NCI-H82 (cell line): ENCODE measurements at regions not wholly inside any gene's neighbourhood (a gene's known extent, or its start where the extent isn't known, plus 50 kb on each side); places are given as distances from the start of the nearest gene placed in this dataset.

Source experiments
- DNase-seq: peaks from one replicate; lab custom pipeline; 2025; lab: John Stamatoyannopoulos, UW

DNA sequence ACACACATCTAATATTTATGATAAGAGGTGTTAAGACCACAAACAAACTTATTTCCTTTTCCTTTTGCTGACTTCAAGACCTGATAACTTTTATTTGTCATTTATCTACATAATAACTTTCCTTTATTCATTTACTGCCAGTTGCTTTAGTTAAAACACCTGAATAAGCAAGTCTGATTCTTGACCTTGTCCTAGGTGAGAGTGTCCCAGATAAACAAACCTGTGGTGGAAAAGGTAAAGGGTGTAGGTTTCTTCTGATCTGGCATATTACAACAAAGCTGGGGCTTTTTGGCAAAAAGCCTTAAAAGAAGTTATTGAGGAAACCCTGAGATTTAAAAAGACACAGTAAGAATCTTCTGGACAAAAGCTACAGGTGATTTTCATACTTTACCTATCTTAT lies 191.5 kb downstream of the ZBBX start:
- no peak for DNase-seq

GRCh38 chr3:167187221-167187620 lies 192.9 kb downstream of the ZBBX start:
- DNase-seq = peak; percentile 96

DNA sequence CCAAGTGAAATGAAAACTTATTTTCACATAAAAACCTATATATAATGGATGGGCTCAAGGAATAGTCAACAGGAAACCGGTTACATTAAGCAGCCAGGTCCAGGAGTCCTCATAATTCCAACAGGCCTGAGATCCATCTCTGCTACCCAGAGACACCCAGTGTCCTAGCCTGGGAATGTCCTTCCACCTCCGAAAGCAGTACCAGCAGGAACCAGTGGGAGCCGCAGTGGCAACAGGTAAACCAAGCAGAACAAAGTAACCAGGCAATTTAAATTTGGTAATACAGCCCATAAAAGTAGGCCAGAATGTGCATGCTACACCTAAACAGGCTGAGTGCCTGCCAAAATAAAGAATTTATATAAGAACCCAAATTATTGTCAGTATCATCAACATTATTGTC lies 195.6 kb downstream of the ZBBX start:
- DNase-seq = no peak

DNA sequence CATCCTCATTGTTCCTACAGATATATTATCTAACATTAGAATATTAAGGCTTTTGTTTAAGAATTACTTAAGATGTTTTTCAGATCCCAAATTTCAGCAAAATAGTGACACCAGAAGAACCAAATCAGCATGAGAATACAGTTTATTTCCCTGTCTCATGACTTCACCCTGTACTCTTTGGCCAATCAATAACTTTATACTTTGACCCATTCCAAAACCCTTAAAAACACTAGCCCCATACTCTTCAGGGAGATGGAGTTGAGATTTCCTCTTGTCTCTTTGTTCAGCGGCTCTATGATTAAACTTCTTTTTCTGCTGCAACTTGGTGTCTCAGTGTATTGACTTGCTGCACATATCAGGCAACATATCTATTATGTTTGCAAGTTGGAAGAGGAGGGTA lies 207.7 kb downstream of the ZBBX start:
- DNase-seq = no peak

GRCh38 chr3:167167491-167167890 lies 212.6 kb downstream of the ZBBX start:
- no peak for DNase-seq

DNA sequence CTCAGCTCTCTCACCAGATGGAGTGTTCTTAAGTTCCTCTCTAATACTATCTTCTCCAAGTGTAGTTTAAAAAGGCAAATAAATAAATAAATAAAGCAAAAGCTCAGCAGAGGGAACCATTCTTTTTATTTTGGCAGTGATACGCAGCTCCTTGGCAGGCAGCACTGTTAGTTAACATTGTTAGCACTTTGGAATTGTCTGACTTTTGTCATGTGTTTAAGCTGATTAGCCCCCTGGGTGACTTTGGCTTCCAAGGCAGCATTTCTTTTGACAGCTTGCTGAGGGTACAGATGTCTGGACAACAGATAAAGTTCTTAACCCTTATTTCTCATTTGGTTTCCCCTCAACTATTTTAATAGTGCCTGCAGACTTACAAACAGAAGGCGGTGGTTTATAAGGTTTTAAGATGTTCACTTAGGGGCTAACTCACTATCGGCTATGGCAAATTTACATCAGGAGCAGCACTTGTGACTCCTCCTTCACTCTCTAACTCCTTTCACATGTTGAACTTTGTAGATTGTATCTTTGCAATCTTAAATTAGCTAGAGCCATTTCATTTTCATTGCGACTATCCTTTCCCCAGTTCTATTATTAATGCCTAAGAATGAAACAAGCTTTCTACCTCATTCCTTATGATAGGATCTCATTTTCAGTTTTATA lies 213.4 kb downstream of the ZBBX start:
- peak; percentile 93 for DNase-seq

- DNase-seq = no peak
Observed at GRCh38 chr3:167166012-167166411, 214.1 kb downstream of the ZBBX start.

- peak; percentile 82 for DNase-seq
Observed at GRCh38 chr3:167163580-167163979, 216.5 kb downstream of the ZBBX start.

DNA sequence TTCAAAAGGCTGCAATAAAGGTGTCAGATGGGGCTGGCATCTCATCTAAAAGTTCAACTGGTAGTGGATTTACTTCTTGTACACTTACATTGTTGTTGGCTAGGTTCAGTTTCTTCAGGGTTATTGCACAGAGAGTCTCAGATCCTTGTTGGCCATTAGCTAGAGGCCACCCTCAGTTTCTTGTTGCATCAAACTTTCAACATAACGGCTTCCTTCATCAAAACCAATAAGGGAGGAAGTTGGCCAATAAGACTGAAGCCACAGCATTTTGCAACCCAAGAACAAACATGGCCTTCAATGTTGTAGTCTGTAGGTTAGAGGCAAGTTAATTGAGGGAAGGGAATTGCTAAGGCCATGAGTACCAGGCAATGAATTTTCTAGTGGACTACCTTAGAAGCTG lies 218.0 kb downstream of the ZBBX start:
- no peak for DNase-seq

DNA sequence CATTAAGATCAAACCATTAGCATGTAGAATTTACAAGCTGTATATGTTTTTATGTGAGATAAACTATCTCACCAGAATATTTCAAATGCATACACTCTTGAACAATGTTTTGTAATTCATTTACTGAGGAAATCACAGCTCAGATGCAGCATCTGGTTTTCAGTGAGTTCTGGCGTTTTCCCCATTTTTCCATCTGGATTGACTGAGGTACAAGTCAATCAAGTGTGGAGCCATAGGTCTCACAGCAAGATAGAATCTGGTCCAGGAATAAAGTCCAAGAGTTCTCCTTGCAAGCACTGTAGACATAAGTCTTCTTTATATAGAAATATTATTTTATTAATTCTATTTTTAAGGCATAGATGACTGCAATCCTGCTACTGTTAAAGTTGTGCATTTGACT lies 219.3 kb downstream of the ZBBX start:
- DNase-seq = no peak

DNA sequence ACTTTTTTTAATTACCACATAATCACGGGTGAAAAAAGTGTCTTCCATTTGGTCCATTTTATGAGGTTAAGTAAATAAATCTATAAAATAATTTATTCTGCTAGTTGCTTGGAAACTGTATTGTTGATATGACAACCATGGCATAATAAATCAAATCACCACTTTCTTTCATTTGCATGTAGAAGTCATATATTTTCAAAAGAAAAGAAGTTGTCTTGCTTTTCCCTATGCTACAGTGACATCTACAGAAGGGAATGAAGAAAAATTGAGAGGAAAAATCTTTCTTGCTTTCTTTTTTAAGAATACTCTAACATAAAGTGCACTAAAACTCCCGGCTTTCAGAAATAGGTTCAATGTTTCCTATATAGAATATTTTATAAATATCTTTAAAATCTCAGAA lies 228.5 kb downstream of the ZBBX start:
- no peak for DNase-seq

DNA sequence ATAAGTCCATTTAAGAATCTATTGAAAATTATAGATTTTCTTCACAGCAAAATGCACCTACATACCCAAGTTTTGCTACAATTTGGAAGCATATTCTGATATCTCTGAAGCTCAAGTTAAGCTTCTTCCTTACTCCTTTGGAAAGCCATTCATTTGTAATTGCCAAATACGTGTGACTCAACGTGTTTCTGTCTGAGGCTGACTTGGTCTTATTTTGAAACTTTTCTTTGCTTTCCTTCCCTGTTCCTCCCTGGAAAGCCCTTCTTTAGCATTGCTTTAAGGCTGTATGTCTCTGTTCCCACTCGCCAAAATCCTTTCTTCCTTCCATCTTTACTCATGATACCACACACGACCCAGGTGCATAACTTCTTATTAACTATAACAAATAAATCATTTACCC lies 232.0 kb downstream of the ZBBX start:
- DNase-seq = no peak

DNA sequence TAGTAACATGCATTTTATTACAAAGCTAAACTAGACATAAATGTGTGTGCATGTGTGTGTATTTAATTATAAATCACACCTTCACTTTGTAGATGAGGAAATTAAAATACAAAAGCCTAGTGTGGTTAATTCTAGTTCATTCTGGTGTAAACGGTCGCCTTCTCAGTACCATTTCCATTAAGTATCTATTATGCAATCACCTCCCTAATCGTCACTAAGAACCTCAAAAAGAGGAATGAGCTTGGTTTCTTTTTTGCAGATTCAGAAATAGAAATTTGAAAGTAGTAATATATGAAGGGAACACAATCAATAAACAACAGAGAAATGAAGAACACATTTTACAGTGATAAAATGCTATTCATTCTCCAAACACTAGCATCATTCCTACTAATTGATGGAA lies 233.2 kb downstream of the ZBBX start:
- DNase-seq = no peak

DNA sequence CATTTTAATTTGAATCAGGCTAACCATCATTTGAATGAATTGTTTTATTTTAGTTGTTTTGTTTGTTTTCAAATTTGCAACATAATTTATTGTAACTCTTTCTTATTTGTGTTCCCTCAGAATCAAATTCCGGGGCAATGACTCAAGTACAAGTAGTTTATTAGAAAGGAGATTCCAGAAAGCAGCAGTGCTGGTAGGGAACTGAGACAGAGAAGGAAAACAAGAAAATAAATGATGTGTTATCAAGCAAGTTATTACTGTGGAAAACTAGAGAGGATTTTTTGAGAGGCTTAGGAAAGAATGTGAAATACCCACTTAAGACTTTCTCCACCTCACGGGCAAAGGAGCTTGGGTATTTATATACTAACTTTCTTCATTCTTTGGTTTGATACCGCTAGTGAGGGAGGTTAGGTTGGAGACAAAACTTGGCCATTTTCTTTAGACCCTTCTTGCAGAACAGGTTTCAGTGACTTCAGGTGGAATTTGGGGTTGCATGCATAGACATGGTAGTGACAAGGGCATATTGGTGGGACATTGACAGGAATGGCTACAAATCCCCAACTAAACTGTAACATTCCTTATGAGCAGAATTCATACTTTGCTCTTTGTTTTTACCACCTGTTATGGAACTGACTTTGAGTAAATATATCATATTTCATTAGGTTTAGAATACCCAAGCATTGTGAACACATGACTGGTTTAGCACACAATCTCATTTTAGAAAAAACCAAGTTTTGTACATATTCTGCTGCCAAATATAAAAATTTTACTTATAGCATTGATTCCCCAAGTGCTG lies 254.3 kb downstream of the ZBBX start:
- DNase-seq = no peak

DNA sequence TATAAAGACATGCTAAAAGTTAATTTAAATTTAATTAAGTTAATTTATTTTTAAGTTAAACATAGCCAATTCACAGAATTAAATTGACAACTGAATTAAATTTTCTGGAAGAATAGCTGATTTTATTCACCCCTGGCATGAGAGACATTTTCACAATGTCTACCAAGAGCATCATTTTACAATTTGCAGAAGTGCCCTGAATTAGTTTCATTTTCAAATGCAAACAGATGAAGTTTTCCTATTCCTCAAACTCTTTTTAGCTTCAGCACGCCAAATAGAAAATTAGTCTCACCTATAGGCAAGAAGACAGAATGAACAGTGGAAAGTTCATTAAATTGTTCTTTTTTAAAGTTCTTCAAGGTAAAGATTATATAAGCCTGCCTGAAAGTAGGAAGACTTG lies 259.3 kb downstream of the ZBBX start:
- DNase-seq = no peak

GRCh38 chr3:167116120-167116922 lies 263.8 kb downstream of the ZBBX start:
- DNase-seq = no peak

- no peak for DNase-seq
Observed at GRCh38 chr3:167115331-167115934, 264.7 kb downstream of the ZBBX start.

GRCh38 chr3:167114619-167115018 lies 265.5 kb downstream of the ZBBX start:
- DNase-seq = no peak

DNA sequence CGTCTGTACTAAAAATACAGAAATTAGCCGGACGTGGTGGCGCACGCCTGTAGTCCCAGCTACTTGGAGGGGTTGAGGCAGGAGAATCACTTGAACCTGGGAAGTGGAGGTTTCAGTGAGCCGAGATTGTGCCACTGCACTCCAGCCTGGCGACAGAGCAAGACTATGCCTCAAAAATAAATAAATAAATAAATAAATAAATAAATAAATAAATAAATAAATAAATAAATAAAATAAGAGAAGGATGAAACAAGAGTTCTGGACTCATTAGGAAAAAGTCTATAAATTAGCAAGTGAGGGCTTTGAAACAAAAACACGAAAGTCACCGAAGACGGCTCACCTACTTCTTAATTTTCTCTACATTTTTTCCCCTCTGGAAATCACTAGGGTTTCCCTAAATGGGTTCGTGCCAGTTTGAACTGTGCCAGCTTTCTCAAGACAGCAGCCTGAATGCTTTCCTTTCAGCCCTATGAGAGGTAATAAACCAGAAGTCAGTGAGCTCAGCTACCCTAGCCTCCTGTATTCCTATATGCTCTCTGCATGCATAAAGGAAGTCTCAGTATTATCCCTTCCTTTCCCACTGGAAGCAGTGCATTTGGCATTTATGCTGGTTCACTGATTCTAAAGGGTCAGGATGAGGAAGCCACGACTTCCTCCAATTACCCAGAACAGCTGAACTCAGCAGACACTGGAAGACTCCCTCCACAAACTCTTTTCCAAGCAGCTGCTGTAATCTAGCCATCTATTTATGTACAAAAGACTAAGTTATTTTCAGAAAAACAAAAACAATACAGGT lies 266.9 kb downstream of the ZBBX start:
- no peak for DNase-seq

- DNase-seq = no peak
Observed at GRCh38 chr3:167110901-167111300, 269.2 kb downstream of the ZBBX start.

DNA sequence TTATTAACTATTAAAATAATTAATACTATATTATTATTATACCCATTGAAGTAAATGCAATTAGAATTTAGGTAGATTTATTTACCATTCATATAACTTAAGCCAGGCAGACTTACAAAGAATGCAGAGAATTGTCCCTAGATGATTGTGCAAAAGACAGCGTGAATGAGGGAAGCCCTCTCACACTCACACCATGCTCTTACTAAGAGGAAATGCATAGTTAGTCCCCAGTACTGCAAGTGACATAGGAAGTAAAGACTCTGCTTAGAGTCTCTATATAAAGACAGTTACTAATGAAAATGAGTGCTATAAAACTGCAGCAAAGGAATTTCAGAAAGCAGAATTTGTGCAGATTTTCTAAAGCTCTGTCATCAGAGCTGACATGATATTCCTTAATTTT lies 270.4 kb downstream of the ZBBX start:
- no peak for DNase-seq

- DNase-seq = no peak
Observed at GRCh38 chr3:167106456-167106855, 273.6 kb downstream of the ZBBX start.
